Activated CD4-positive, alpha-beta memory T cell treated with anti-CD3 and anti-CD28 coated beads, Interleukin-2, amount 10 ng/mL, durations not matched to agents 7 days and 5 days (primary cell): ENCODE measurements at regions not wholly inside any gene's neighbourhood (a gene's known extent, or its start where the extent isn't known, plus 50 kb on each side); places are given as distances from the start of the nearest gene placed in this dataset.

ENCODE experiments used
- CTCF ChIA-PET: fragments of 350-600 bp; sonication (Branson Sonifier 250); formaldehyde crosslinking; loops from one replicate; lab custom pipeline; 2021; ENCODE audit warnings: antibody characterized with exemption, inconsistent platforms; lab: Charles Lee
- POLR2A ChIA-PET: fragments of 350-600 bp; sonication (Branson Sonifier 250); formaldehyde crosslinking; loops from one replicate; lab custom pipeline; 2021; ENCODE audit warnings: antibody characterized with exemption; lab: Charles Lee
- DNase-seq: peaks from one replicate; pipeline ENCODE4 v3.0.0-alpha.2; 2020
- H3K27ac Mint-ChIP-seq: one replicate; pipeline ENCODE4 v1.8.0; 2021; ENCODE audit warnings: mild to moderate bottlenecking, mixed read lengths
- H3K27me3 Mint-ChIP-seq: one replicate; pipeline ENCODE4 v1.8.0; 2021; ENCODE audit warnings: mixed read lengths
- H3K36me3 Mint-ChIP-seq: one replicate; pipeline ENCODE4 v1.8.0; 2021; ENCODE audit warnings: low read depth, mixed read lengths
- H3K4me1 Mint-ChIP-seq: one replicate; pipeline ENCODE4 v1.8.0; 2021; ENCODE audit warnings: mixed read lengths
- H3K4me3 Mint-ChIP-seq: one replicate; pipeline ENCODE4 v1.8.0; 2021; ENCODE audit warnings: mild to moderate bottlenecking, mixed read lengths
- H3K9me3 Mint-ChIP-seq: one replicate; pipeline ENCODE4 v1.8.0; 2021; ENCODE audit warnings: mixed read lengths

GRCh38 chr18:73249030-73249429, 381.2 kb upstream of the NETO1 start:
- Mint-ChIP-seq H3K27me3 (no peaks in the 10 kb centered on the region), H3K9me3 (peaks cover 18% of the 10 kb centered on the region), H3K4me3 (no peak overlapping the region), H3K4me1 (no peaks in the 10 kb centered on the region), H3K36me3 (no peaks in the 10 kb centered on the region), H3K27ac (no peak overlapping the region)
- no peak for DNase-seq
- POLR2A ChIA-PET, result no interaction called here
- CTCF ChIA-PET, result no interaction called here

DNA sequence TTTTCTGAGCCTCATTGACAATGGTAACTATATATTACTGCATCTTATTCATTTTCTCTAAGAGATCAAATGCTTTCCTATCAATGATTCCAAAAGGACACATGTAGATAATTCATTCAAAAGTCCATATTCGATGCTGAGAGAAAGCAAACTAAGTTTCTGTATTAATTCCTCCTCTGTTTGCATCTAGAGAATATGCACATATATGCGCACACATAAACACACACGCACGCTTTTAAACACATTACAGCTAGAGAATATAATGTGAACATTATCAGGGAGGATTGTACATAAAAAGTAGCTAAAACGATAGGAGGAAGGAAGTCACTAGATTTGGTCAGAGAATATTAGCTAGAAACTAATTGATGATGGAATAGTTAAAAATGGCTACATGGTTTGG, 379.0 kb upstream of the NETO1 start:
- no peak for DNase-seq
- Mint-ChIP-seq H3K9me3 (peaks cover 17% of the 10 kb centered on the region), H3K27ac (no peak overlapping the region), H3K36me3 (no peaks in the 10 kb centered on the region), H3K27me3 (no peaks in the 10 kb centered on the region), H3K4me1 (no peaks in the 10 kb centered on the region), H3K4me3 (no peak overlapping the region)
- POLR2A ChIA-PET, result no interaction called here
- CTCF ChIA-PET, result interaction anchor here (0.5 kb wide), 1 partner anchor 65 kb away, joined by 4 read pairs; no protein-coding TSS in a partner anchor

GRCh38 chr18:73245345-73245744, 377.6 kb upstream of the NETO1 start:
- H3K27ac Mint-ChIP-seq, result no peak overlapping the region
- no peak for DNase-seq
- CTCF ChIA-PET, result no interaction called here
- no peaks in the 10 kb centered on the region for H3K36me3 Mint-ChIP-seq
- peaks cover 18% of the 10 kb centered on the region for H3K9me3 Mint-ChIP-seq
- no peak overlapping the region for H3K4me3 Mint-ChIP-seq
- no peaks in the 10 kb centered on the region for H3K27me3 Mint-ChIP-seq
- POLR2A ChIA-PET, result no interaction called here
- H3K4me1 Mint-ChIP-seq, result no peaks in the 10 kb centered on the region

- CTCF ChIA-PET, result no interaction called here
- DNase-seq, result no peak
Measured at GRCh38 chr18:73244401-73244800, 376.6 kb upstream of the NETO1 start.

DNA sequence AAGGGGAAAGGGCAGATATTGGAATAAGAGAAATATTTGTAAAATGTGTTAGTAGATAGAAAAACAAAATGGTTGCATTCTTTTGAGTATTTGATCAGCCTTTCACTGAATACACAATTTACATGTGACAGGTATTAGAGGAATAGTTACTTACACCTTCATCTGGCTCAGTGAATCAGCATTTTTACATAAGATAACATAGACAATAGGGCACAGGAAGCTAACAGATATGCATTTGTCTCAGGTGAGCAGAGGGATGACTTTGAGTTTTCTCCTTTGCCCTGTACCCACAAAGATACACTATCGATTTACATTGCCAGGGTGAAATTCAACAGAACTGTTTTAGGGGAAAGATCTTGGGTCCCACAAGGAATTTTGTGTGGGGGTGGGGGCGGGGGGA, 373.1 kb upstream of the NETO1 start:
- ChIA-PET CTCF (no interaction called here), POLR2A (no interaction called here)
- H3K4me3 Mint-ChIP-seq, result no peak overlapping the region
- DNase-seq, result no peak
- no peak overlapping the region for H3K27ac Mint-ChIP-seq
- no peaks in the 10 kb centered on the region for H3K27me3 Mint-ChIP-seq
- H3K9me3 Mint-ChIP-seq, result peaks cover 9% of the 10 kb centered on the region
- no peaks in the 10 kb centered on the region for H3K4me1 Mint-ChIP-seq
- no peaks in the 10 kb centered on the region for H3K36me3 Mint-ChIP-seq

More at GRCh38 chr18:73244401-73244800, 376.6 kb upstream of the NETO1 start:
- Mint-ChIP-seq H3K4me1 (no peaks in the 10 kb centered on the region), H3K36me3 (no peaks in the 10 kb centered on the region), H3K9me3 (peaks cover 17% of the 10 kb centered on the region), H3K27me3 (no peaks in the 10 kb centered on the region), H3K4me3 (no peak overlapping the region), H3K27ac (no peak overlapping the region)
- POLR2A ChIA-PET, result no interaction called here

DNA sequence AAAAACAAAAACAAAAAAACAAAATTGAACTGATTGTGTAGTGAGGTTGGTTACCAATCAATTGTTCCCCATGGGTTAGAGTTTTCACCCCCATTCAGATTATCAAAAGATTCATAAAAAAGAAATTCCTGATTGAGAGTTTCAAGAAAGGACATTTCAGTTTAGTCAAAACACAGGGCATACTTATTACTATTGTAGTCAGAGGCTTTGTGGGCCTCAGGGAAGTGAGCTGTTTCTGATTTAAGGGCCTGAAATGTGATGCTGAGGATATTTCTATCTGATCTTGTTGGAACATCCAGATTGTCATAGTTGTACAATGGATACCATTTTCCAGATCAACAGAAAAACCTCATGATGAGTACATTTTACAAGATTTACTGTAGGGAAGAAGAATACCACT, 368.1 kb upstream of the NETO1 start:
- Mint-ChIP-seq H3K36me3 (no peaks in the 10 kb centered on the region), H3K27me3 (no peaks in the 10 kb centered on the region), H3K4me3 (no peak overlapping the region), H3K27ac (no peak overlapping the region), H3K9me3 (peaks cover 9% of the 10 kb centered on the region), H3K4me1 (no peaks in the 10 kb centered on the region)
- ChIA-PET POLR2A (no interaction called here), CTCF (no interaction called here)
- no peak for DNase-seq

DNA sequence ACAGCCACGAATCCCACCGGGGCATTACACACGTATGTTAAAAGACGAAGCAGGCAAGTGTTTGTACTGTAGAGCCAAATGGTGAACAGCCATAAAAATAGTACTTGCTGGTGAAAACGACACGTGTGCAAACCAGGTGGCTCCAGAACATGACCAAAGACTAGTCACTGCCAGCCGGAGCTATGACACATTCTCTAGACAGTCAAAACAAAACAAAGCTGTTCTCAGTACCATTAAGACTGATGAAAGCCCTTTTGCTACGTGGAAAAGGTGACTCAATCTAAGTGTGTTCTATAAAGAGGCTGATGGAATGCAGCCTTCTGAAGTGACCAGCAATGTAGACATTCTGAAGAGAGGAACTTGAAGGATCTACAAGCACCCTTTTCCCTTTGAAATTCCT, 367.7 kb upstream of the NETO1 start:
- DNase-seq, result no peak
- no peaks in the 10 kb centered on the region for H3K4me1 Mint-ChIP-seq
- no peak overlapping the region for H3K27ac Mint-ChIP-seq
- H3K27me3 Mint-ChIP-seq, result no peaks in the 10 kb centered on the region
- H3K36me3 Mint-ChIP-seq, result no peaks in the 10 kb centered on the region
- POLR2A ChIA-PET, result no interaction called here
- CTCF ChIA-PET, result no interaction called here
- no peak overlapping the region for H3K4me3 Mint-ChIP-seq
- H3K9me3 Mint-ChIP-seq, result peaks cover 9% of the 10 kb centered on the region

GRCh38 chr18:73232933-73233332, 365.1 kb upstream of the NETO1 start:
- no peak for DNase-seq
- Mint-ChIP-seq H3K27ac (no peak overlapping the region), H3K4me1 (no peaks in the 10 kb centered on the region), H3K27me3 (no peaks in the 10 kb centered on the region), H3K4me3 (no peak overlapping the region), H3K36me3 (no peaks in the 10 kb centered on the region), H3K9me3 (peaks cover 12% of the 10 kb centered on the region)
- POLR2A ChIA-PET, result no interaction called here
- CTCF ChIA-PET, result no interaction called here

DNA sequence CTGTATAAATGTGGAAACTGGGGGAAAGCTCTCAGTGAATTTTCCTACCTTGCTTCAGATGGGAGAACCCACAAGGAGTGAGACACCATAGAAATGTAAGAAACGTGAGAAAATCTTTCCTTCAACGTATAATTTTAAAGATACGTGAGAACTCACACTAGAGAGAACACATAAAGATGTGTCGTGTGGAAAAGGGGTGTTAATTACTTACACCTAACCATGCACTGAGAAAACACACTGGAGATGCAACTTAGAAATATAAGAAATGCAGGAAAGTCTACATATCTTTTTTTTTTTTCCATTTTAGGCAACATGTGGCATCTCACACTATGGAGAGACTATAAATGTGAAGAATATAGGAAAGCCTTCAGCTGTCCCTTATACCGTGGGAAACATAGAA, 352.9 kb upstream of the NETO1 start:
- Mint-ChIP-seq H3K4me1 (no peaks in the 10 kb centered on the region), H3K36me3 (no peaks in the 10 kb centered on the region), H3K27me3 (no peaks in the 10 kb centered on the region), H3K4me3 (no peak overlapping the region), H3K9me3 (peaks cover 25% of the 10 kb centered on the region), H3K27ac (no peak overlapping the region)
- ChIA-PET CTCF (no interaction called here), POLR2A (no interaction called here)
- no peak for DNase-seq

DNA sequence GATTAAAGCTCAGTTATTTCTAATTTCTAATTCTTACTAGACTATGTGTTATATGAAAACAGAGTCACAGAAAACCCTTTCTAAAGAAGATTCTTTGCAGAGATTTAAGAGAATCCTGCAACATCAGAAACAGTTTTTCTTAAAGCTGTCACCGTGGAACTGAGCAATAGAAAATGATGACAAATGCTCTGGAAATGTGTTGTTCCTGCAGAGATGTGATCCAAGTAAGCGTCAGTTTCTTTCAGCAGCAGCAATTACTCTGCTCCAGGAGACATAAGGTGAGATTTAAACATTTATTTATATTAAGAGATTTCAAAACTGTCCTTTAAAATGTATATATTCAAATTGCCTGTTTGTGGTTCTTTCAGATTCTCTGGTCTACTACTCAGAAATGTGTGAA, 350.5 kb upstream of the NETO1 start:
- no peaks in the 10 kb centered on the region for H3K36me3 Mint-ChIP-seq
- H3K27me3 Mint-ChIP-seq, result no peaks in the 10 kb centered on the region
- peaks cover 26% of the 10 kb centered on the region for H3K9me3 Mint-ChIP-seq
- CTCF ChIA-PET, result no interaction called here
- DNase-seq, result no peak
- H3K27ac Mint-ChIP-seq, result no peak overlapping the region
- H3K4me3 Mint-ChIP-seq, result no peak overlapping the region
- POLR2A ChIA-PET, result no interaction called here
- H3K4me1 Mint-ChIP-seq, result no peaks in the 10 kb centered on the region

GRCh38 chr18:73214970-73215369, 347.2 kb upstream of the NETO1 start:
- ChIA-PET POLR2A (no interaction called here), CTCF (no interaction called here)
- no peak overlapping the region for H3K27ac Mint-ChIP-seq
- H3K4me3 Mint-ChIP-seq, result no peak overlapping the region
- H3K4me1 Mint-ChIP-seq, result no peaks in the 10 kb centered on the region
- H3K36me3 Mint-ChIP-seq, result no peaks in the 10 kb centered on the region
- peaks cover 21% of the 10 kb centered on the region for H3K9me3 Mint-ChIP-seq
- no peaks in the 10 kb centered on the region for H3K27me3 Mint-ChIP-seq
- no peak for DNase-seq

GRCh38 chr18:73212442-73212841, 344.7 kb upstream of the NETO1 start:
- CTCF ChIA-PET, result no interaction called here

DNA sequence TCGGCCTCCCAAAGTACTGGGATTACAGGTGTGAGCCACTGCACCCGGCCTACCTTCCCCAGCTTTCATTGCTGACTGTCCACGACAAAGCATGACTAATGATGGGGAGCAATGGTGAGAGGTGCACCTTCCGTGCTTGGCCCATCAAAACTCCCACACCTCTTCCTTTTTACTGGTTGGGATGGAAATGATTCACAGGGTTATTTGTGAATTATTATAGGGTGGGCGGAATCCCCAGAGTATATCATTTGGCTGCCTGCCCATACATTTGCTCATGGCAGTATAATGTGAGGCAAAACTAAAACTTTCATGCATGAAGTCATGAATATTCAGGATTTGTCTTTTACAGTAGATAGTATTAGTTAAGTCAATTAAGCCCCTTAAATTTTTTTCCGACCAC, 334.2 kb upstream of the NETO1 start:
- POLR2A ChIA-PET, result no interaction called here
- H3K27ac Mint-ChIP-seq, result no peak overlapping the region
- no peak for DNase-seq
- peaks cover 7% of the 10 kb centered on the region for H3K9me3 Mint-ChIP-seq
- H3K27me3 Mint-ChIP-seq, result no peaks in the 10 kb centered on the region
- no peak overlapping the region for H3K4me3 Mint-ChIP-seq
- CTCF ChIA-PET, result no interaction called here
- H3K4me1 Mint-ChIP-seq, result no peaks in the 10 kb centered on the region
- H3K36me3 Mint-ChIP-seq, result no peaks in the 10 kb centered on the region

More at GRCh38 chr18:73212442-73212841, 344.7 kb upstream of the NETO1 start:
- Mint-ChIP-seq H3K4me1 (no peaks in the 10 kb centered on the region), H3K4me3 (no peak overlapping the region), H3K36me3 (no peaks in the 10 kb centered on the region), H3K27ac (no peak overlapping the region), H3K27me3 (no peaks in the 10 kb centered on the region), H3K9me3 (peaks cover 13% of the 10 kb centered on the region)
- DNase-seq, result no peak
- POLR2A ChIA-PET, result no interaction called here

- ChIA-PET POLR2A (no interaction called here), CTCF (no interaction called here)
- no peak for DNase-seq
- H3K36me3 Mint-ChIP-seq, result no peaks in the 10 kb centered on the region
- no peaks in the 10 kb centered on the region for H3K4me1 Mint-ChIP-seq
- H3K27me3 Mint-ChIP-seq, result no peaks in the 10 kb centered on the region
- H3K9me3 Mint-ChIP-seq, result peaks cover 7% of the 10 kb centered on the region
- H3K4me3 Mint-ChIP-seq, result no peak overlapping the region
- no peak overlapping the region for H3K27ac Mint-ChIP-seq
Measured at GRCh38 chr18:73199151-73199550, 331.4 kb upstream of the NETO1 start.

- H3K4me1 Mint-ChIP-seq, result no peaks in the 10 kb centered on the region
- no peaks in the 10 kb centered on the region for H3K36me3 Mint-ChIP-seq
- no peak for DNase-seq
- ChIA-PET POLR2A (no interaction called here), CTCF (no interaction called here)
- H3K27ac Mint-ChIP-seq, result no peak overlapping the region
- H3K9me3 Mint-ChIP-seq, result peaks cover 17% of the 10 kb centered on the region
- H3K4me3 Mint-ChIP-seq, result no peak overlapping the region
- H3K27me3 Mint-ChIP-seq, result no peaks in the 10 kb centered on the region
Measured at GRCh38 chr18:73189718-73190117, 321.9 kb upstream of the NETO1 start.
